ENCODE measurements at regions not wholly inside any gene's neighbourhood (a gene's known extent, or its start where the extent isn't known, plus 50 kb on each side); places are given as distances from the start of the nearest gene placed in this dataset.

- intact Hi-C loops (cut with DNase I) = no loop called here
- H3K36me3 ChIP-seq (ENCODE audit: control insufficient read depth in 2 of 3, insufficient read depth in 3 of 3, low read length in 3 of 3) = no peaks in the 10 kb centered on the region
- no peak overlapping the region for H3K27ac ChIP-seq (ENCODE audit: low read depth in 2 of 2, low read length in 2 of 2)
- peaks cover 0 to 13% (median 0%) of the 10 kb centered on the region in 3 donors for H3K9me3 ChIP-seq (ENCODE audit: control insufficient read depth in 2 of 3, insufficient read depth in 1 of 3, low read length in 3 of 3)
- no peak for TF ChIP-seq CTCF (IDR thresholded peaks at IDR 0.05; ENCODE audit: borderline replicate concordance, extremely low read depth, insufficient read depth)
- FAIRE-seq = no peak
- H3K4me1 ChIP-seq (ENCODE audit: control insufficient read depth in 2 of 3, insufficient read depth in 2 of 3, low read depth in 1 of 3, low read length in 3 of 3) = peaks cover 0 to 14% (median 0%) of the 10 kb centered on the region in 3 donors
- H3K9ac ChIP-seq (ENCODE audit: low read length in 3 of 3) = no peak overlapping the region
- no peaks in the 10 kb centered on the region for H3K27me3 ChIP-seq (ENCODE audit: control insufficient read depth, insufficient read depth, low read length)
- DNase-seq = no peak
- no peak overlapping the region for H3K4me3 ChIP-seq (ENCODE audit: low read length in 3 of 3)
Measured at GRCh38 chr12:124650912-124651311, 83.5 kb upstream of the NCOR2 start.

DNA sequence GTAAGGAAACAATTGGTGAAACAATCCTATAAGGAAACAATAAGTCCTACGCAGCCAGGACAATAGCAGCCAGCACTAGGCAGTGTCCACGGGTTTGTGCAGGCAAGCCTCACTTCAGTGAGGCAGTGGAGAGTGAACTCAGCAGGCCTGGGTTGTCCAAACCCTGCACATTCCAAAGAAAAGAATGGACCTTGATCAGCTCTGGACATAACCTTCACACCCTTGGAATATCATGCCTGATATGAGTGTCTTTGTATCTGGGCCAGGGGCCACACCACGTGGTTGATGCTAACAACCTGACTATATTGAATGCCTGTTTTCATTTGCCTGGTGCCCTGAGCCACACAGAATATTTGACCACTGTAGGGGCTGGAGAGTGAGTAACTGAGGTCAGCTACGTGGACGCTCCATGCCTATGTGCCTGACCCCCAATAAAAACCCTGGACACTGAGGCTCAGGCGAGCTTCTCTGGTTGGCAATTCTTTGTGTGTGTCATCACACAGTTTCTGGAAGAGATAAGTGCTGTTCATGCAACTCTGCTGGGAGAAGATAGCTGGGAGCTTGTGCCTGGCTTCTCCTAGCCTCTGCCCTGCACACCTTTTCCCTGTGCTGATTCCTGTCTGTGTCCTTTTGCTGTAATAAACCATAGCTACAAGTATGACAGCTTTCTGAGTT is 81.4 kb upstream of the NCOR2 start:
- FAIRE-seq = no peak
- Histone ChIP-seq H3K27me3 (ENCODE audit: control insufficient read depth, insufficient read depth, low read length) (no peaks in the 10 kb centered on the region), H3K36me3 (ENCODE audit: control insufficient read depth in 2 of 3, insufficient read depth in 3 of 3, low read length in 3 of 3) (no peaks in the 10 kb centered on the region)

DNA sequence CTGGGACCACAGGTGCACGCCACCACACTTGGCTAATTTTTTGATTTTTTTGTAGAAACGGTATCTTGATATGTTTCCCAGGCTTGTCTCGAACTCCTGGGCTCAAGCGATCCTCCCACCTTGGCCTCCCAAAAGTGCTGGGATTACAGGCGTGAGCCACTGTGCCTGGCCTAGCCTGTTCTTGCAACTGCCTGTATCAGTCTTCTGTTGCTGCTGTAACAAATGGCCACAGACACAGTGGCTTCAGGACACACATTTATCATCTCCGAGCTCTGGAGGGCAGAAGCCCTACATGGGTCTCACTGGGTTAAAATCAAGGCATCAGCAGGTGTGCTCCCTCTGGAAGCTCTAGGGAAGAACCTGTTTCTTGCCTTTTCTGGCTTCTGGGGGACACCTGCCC is 79.9 kb upstream of the NCOR2 start:
- Histone ChIP-seq H3K9me3 (ENCODE audit: control insufficient read depth in 2 of 3, insufficient read depth in 1 of 3, low read length in 3 of 3) (peaks cover 0 to 13% (median 0%) of the 10 kb centered on the region in 3 donors), H3K36me3 (ENCODE audit: control insufficient read depth in 2 of 3, insufficient read depth in 3 of 3, low read length in 3 of 3) (no peaks in the 10 kb centered on the region), H3K9ac (ENCODE audit: low read length in 3 of 3) (no peak overlapping the region), H3K4me3 (ENCODE audit: low read length in 3 of 3) (no peak overlapping the region), H3K4me1 (ENCODE audit: control insufficient read depth in 2 of 3, insufficient read depth in 2 of 3, low read depth in 1 of 3, low read length in 3 of 3) (peaks cover 0 to 3% (median 0%) of the 10 kb centered on the region in 3 donors), H3K27ac (ENCODE audit: low read depth in 2 of 2, low read length in 2 of 2) (no peak overlapping the region), H3K27me3 (ENCODE audit: control insufficient read depth, insufficient read depth, low read length) (no peaks in the 10 kb centered on the region)
- no peak for TF ChIP-seq CTCF (IDR thresholded peaks at IDR 0.05; ENCODE audit: borderline replicate concordance, extremely low read depth, insufficient read depth)
- FAIRE-seq = no peak
- no peak for DNase-seq
- intact Hi-C loops (cut with DNase I) = no loop called here

More for the DNA sequence above, 81.4 kb upstream of the NCOR2 start:
- H3K27ac ChIP-seq (ENCODE audit: low read depth in 2 of 2, low read length in 2 of 2) = no peak overlapping the region
- intact Hi-C loops (cut with DNase I) = no loop called here
- DNase-seq = no peak
- H3K9ac ChIP-seq (ENCODE audit: low read length in 3 of 3) = no peak overlapping the region
- TF ChIP-seq CTCF (IDR thresholded peaks at IDR 0.05; ENCODE audit: borderline replicate concordance, extremely low read depth, insufficient read depth) = no peak
- H3K4me3 ChIP-seq (ENCODE audit: low read length in 3 of 3) = no peak overlapping the region
- H3K4me1 ChIP-seq (ENCODE audit: control insufficient read depth in 2 of 3, insufficient read depth in 2 of 3, low read depth in 1 of 3, low read length in 3 of 3) = peaks cover 0 to 6% (median 0%) of the 10 kb centered on the region in 3 donors
- H3K9me3 ChIP-seq (ENCODE audit: control insufficient read depth in 2 of 3, insufficient read depth in 1 of 3, low read length in 3 of 3) = peaks cover 0 to 13% (median 0%) of the 10 kb centered on the region in 3 donors

Data from kidney (tissue), 13 donors.